G401.6 (cell line): ENCODE measurements at regions not wholly inside any gene's neighbourhood (a gene's known extent, or its start where the extent isn't known, plus 50 kb on each side); places are given as distances from the start of the nearest gene placed in this dataset.
"Not testable (repeated sequence)": the region's sequence is repeated elsewhere in the genome, so short reads cannot be mapped to it uniquely, and the experiment has no call there.

ENCODE experiments used
- FAIRE-seq: peaks from 2 replicates; lab custom pipeline; 2012; peaks lifted over from hg19 to GRCh38; lab: Jason Lieb, UNC

GRCh38 chrX:10971176-10971575, 140.0 kb upstream of the HCCS start:
- FAIRE-seq, result no peak

- FAIRE-seq, result no peak
Observed at GRCh38 chrX:10971759-10972158, 139.4 kb upstream of the HCCS start.

DNA sequence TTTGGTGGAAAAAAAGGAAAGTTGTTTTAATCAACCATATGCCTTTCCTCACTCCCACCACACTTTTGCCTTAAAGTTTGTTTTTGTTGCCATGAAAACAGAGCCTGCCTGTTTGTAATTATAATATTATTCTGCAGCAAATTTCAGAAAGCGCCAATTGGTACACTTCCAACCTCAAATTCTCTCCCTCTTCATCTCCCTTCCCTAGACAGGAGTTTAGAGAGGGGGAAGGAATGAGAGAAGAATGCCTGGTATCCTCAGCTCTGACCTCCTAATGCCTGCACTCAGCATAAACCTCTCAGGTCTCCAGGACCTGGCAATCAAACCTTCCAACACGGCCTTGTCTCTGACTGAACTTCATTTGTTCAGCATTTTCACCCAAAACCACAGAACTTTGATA, 138.4 kb upstream of the HCCS start:
- FAIRE-seq, result no peak

DNA sequence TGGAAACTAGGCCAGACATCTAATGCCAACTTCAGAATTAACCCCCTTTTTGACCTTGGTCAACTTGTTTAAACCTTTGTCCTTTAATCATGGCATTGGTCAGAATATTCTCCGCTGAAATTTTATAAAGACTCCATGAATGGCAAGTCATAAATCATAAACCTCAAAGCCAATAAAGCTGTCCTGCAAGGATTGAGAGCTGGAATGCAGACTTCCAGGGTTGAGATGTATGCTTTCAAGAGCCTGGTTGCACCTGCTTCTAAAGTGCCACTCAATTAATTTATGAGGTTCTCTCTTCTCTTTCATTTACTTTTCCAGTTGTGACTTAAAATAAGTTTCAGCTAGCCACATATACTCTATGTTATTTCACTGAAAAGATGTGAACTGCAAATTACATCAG, 136.2 kb upstream of the HCCS start:
- no peak for FAIRE-seq

GRCh38 chrX:10979956-10980355, 131.2 kb upstream of the HCCS start:
- FAIRE-seq, result no peak

GRCh38 chrX:10981506-10981905, 129.6 kb upstream of the HCCS start:
- no peak for FAIRE-seq

DNA sequence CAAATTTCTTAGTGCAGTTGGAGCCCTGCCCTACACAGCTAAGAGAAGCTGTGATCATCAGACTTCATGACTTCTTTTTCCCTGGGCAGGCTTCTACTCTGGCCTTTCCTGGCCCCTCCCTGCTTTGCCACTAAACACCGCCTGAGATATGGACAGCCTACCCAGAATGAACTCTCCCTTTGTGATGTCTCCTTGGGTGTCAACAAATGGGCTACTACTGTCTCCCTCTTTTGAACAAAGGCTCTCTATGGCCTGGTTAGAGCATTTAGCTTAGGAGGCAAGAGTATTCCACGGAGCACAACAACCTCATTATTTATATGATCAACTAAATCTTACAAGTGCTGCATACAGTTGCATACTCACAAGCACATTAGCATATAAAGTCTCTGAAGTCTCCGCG, 127.6 kb upstream of the HCCS start:
- no peak for FAIRE-seq

GRCh38 chrX:10984213-10984612, 126.9 kb upstream of the HCCS start:
- no peak for FAIRE-seq

GRCh38 chrX:10986616-10987015, 124.5 kb upstream of the HCCS start:
- no peak for FAIRE-seq

GRCh38 chrX:10988653-10989052, 122.5 kb upstream of the HCCS start:
- no peak for FAIRE-seq

- FAIRE-seq, result no peak
Observed at GRCh38 chrX:10989386-10989785, 121.7 kb upstream of the HCCS start.

- FAIRE-seq, result no peak
Observed at GRCh38 chrX:10990418-10990817, 120.7 kb upstream of the HCCS start.

GRCh38 chrX:10990976-10991375, 120.2 kb upstream of the HCCS start:
- no peak for FAIRE-seq

GRCh38 chrX:10992110-10992509, 119.0 kb upstream of the HCCS start:
- FAIRE-seq, result no peak

DNA sequence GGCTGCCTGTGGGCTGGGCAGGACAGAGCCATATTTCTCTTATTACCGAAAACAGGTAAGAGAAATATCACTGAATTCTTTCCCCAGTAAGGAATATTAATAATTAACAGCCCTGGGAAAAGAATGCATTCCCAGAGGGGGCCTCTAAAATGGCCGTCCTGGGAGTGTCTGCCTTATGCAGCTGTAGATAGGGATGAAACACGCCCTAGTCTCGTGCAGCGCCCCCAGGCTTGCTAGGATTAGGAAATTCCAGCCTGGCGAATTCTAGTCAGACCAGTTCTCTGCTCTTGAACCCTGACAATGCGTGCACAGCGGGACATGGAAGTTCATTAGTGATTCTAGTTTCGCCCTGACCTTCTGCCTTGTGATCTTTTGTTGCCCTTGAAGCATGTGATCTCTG, 104.1 kb upstream of the HCCS start:
- FAIRE-seq, result not testable (repeated sequence)

GRCh38 chrX:11010476-11010875, 100.7 kb upstream of the HCCS start:
- no peak for FAIRE-seq

GRCh38 chrX:11016728-11017127, 94.4 kb upstream of the HCCS start:
- FAIRE-seq, result no peak

DNA sequence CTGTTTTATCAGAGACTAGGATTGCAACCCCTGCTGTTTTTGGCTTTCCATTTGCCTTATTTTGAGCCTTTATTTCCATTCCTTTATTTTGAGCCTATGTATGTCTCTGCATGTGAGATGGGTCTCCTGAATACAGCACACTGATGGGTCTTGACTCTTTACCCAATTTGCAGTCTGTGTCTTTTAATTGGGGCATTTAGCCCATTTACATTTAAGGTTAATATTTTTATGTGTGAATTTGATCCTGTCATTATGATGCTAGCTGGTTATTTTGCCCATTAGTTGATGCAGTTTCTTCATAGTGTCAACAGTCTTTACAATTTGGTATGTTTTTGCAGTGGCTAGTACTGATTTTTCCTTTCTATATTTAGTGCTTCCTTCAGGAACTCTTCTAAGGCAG, 88.5 kb upstream of the HCCS start:
- FAIRE-seq, result not testable (repeated sequence)

GRCh38 chrX:11039926-11040325, 71.2 kb upstream of the HCCS start:
- FAIRE-seq, result no peak

DNA sequence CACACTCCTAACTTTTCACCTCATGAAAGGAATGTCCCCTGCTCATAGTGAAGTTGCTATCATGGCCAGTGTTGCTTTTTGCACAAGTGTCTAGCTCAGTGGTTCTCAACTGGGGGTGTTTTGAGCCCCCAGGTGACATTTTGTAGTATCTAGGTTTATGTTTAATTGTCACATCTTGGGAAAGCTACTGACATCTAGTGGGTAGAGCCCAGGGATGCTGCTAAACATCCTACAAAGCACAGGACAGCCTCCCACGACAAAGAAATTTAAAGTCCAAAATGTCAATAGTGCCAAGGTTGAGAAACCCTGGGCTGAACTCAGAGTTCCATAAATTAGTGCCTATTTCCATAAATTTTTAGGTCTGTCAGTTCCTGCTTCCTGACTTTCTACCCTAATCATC, 70.7 kb upstream of the HCCS start:
- no peak for FAIRE-seq

- FAIRE-seq, result no peak
Observed at GRCh38 chrX:11040996-11041395, 70.1 kb upstream of the HCCS start.

DNA sequence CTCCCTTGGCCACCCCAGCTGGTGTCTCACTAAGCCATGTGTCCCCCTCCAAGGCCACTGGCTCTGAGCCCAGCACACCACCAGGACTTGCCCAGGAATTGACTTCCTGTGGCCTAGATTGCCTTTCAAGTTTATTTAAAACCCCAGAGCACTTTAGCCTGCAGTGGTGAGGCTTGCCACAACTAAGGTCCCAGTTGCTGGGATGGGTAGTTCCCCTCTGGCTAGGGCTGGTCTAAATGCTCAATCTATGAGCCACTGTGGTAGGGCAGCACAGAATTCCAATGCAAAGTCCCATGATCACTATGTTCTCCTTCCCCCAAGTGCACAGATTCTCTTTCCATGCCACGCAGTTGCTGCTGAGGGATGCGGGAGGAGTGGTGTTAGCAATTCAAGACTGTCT, 61.1 kb upstream of the HCCS start:
- no peak for FAIRE-seq

GRCh38 chrX:11053351-11053750, 57.8 kb upstream of the HCCS start:
- FAIRE-seq, result no peak

DNA sequence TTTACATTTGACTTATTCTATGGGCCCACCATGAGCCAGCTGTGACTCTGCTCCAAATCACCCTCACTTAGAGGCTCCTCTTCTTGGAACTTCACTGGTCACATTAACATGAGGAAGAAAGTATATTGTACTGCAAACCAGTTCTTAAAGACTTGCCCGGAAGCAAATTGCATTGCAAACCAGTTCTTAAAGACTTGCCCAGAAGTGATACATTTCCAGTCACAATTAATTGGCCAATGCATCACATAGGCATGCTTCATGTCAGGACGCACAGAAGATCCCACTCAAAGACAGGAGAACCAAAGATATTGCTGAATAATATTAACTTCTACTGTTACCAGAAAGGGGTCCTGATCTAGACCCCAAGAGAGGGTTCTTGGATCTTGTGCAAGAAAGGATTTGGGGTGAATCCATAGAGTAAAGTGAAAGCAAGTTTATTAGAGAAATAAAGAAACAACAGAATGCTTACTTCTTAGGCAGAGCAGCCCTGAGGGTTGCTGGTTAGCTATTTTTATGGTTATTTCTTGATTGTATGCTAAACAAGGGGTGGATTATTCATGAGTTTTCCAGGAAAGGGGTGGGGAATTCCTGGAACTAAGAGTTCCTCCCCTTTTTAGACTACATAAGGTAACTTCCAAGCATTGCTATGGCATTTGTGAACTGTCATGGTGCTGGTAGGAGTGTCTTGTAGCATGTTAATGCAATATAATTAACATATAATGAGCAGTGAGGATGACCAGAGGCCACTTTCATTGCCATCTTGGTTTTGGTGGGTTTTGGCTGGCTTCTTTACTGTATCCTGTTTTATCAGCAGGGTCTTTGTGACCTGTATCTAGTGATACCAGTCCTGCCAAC, 54.6 kb upstream of the HCCS start:
- FAIRE-seq, result no peak

GRCh38 chrX:11059933-11060332, 51.2 kb upstream of the HCCS start:
- FAIRE-seq, result no peak
